IMR-90 (cell line): ENCODE measurements at regions not wholly inside any gene's neighbourhood (a gene's known extent, or its start where the extent isn't known, plus 50 kb on each side); places are given as distances from the start of the nearest gene placed in this dataset.

Source experiments
- ATAC-seq: fragments of 200-7000 bp; cut with Tn5 transposase; 2 replicates; pipeline ENCODE4 v1.9.1; 2020; ENCODE audit warnings: low read depth, mild to moderate bottlenecking, moderate library complexity
- BruUV-seq: library from RNA; stranded (reverse); fragments of 400-500 nt; replicated peaks from 2 replicates; lab custom pipeline; 2021; lab: Mats Ljungman, UMichigan
- CTCF ChIA-PET: fragments of 300-600 bp; formaldehyde crosslinking; extraction: SDS; loops from one replicate; lab custom pipeline; 2021; ENCODE audit warnings: antibody characterized with exemption; lab: Yijun Ruan, JAX
- POLR2A ChIA-PET: fragments of 300-600 bp; sonication (Branson Sonifier 250); formaldehyde crosslinking; loops from one replicate; lab custom pipeline; 2022; ENCODE audit warnings: antibody characterized with exemption; ENCODE audit not compliant: unreplicated experiment; lab: Charles Lee
- DNase-seq: peaks from one replicate; pipeline ENCODE4 v3.0.0; 2013
- H2AFZ ChIP-seq: replicated peaks from 2 replicates; pipeline ENCODE3; 2013; ENCODE audit warnings: low read length, mild to moderate bottlenecking; ENCODE audit not compliant: poor library complexity
- H2AK5ac ChIP-seq: 2 replicates; pipeline ENCODE4 v1.6.1; 2013; ENCODE audit warnings: low read depth, low read length, inconsistent platforms
- H2AK9ac ChIP-seq: replicated peaks from 2 replicates; pipeline ENCODE3; 2013; ENCODE audit warnings: mild to moderate bottlenecking, low read depth, low read length, moderate library complexity; ENCODE audit not compliant: poor library complexity
- H2BK120ac ChIP-seq: 2 replicates; pipeline ENCODE4 v1.6.1; 2013; ENCODE audit warnings: low read depth, low read length, inconsistent platforms
- H2BK15ac ChIP-seq: 3 replicates; pipeline ENCODE4 v1.6.1; 2013; ENCODE audit warnings: low read depth, low read length, inconsistent platforms
- H2BK20ac ChIP-seq: 2 replicates; pipeline ENCODE4 v1.6.1; 2013; ENCODE audit warnings: low read depth, mild to moderate bottlenecking, inconsistent platforms, low read length, moderate library complexity
- H2BK5ac ChIP-seq: 2 replicates; pipeline ENCODE4 v1.6.1; 2013; ENCODE audit warnings: mild to moderate bottlenecking, low read depth, low read length, inconsistent platforms; ENCODE audit not compliant: poor library complexity, severe bottlenecking
- H3K14ac ChIP-seq: replicated peaks from 2 replicates; pipeline ENCODE4 v1.6.1; 2013; ENCODE audit warnings: low read depth, low read length, inconsistent platforms
- H3K18ac ChIP-seq: 2 replicates; pipeline ENCODE4 v1.6.1; 2013; ENCODE audit warnings: low read depth, low read length, control low read depth
- H3K23ac ChIP-seq: 2 replicates; pipeline ENCODE4 v1.6.1; 2013; ENCODE audit warnings: low read depth, low read length, inconsistent platforms
- H3K27ac ChIP-seq: 2 replicates; pipeline ENCODE4 v1.5.1; 2013; ENCODE audit warnings: mild to moderate bottlenecking, control low read depth, low read length; ENCODE audit not compliant: insufficient read depth
- H3K27me3 ChIP-seq: 2 replicates; pipeline ENCODE4 v1.6.1; 2013; ENCODE audit warnings: low read length; ENCODE audit not compliant: control insufficient read depth, insufficient read depth
- H3K36me3 ChIP-seq: 2 replicates; pipeline ENCODE4 v1.6.1; 2013; ENCODE audit warnings: low read length, mixed read lengths; ENCODE audit not compliant: control insufficient read depth, insufficient read depth
- H3K4ac ChIP-seq: 2 replicates; pipeline ENCODE4 v1.6.1; 2013; ENCODE audit warnings: low read depth, low read length, inconsistent platforms
- H3K4me1 ChIP-seq: 2 replicates; pipeline ENCODE4 v1.6.1; 2013; ENCODE audit warnings: low read length, mixed read lengths; ENCODE audit not compliant: control insufficient read depth, insufficient read depth
- H3K4me2 ChIP-seq: 2 replicates; pipeline ENCODE4 v1.6.1; 2013; ENCODE audit warnings: low read depth, mild to moderate bottlenecking, control low read depth, low read length, moderate library complexity
- H3K4me3 ChIP-seq: 2 replicates; pipeline ENCODE4 v1.5.1; 2013; ENCODE audit warnings: low read depth, mild to moderate bottlenecking, control low read depth, low read length, moderate library complexity; ENCODE audit not compliant: insufficient read depth
- H3K56ac ChIP-seq: 2 replicates; pipeline ENCODE4 v1.6.1; 2013; ENCODE audit warnings: low read length, inconsistent platforms; ENCODE audit not compliant: insufficient read depth; ENCODE audit errors: extremely low read depth
- H3K79me1 ChIP-seq, 2 experiments: 2 replicates each; pipeline ENCODE4 v1.6.1; 2013; ENCODE audit warnings: low read length in 2 of 2, inconsistent platforms in 1 of 2, low read depth in 1 of 2
- H3K9ac ChIP-seq: 2 replicates; pipeline ENCODE4 v1.6.1; 2013; ENCODE audit warnings: low read depth, low read length, control low read depth
- H3K9me1 ChIP-seq: 2 replicates; pipeline ENCODE4 v1.6.1; 2013; ENCODE audit warnings: low read length, inconsistent platforms; ENCODE audit not compliant: insufficient read depth
- H3K9me3 ChIP-seq: 2 replicates; pipeline ENCODE4 v1.6.1; 2013; ENCODE audit warnings: low read length; ENCODE audit not compliant: control insufficient read depth, insufficient read depth
- H4K20me1 ChIP-seq: 2 replicates; pipeline ENCODE4 v1.6.1; 2013; ENCODE audit warnings: low read length, inconsistent platforms; ENCODE audit not compliant: insufficient read depth
- H4K5ac ChIP-seq: 2 replicates; pipeline ENCODE4 v1.6.1; 2013; ENCODE audit warnings: mild to moderate bottlenecking, low read depth, low read length, control low read depth
- H4K8ac ChIP-seq, 2 experiments: 2 replicates each; pipeline ENCODE4 v1.6.1; 2013; ENCODE audit warnings: low read depth in 2 of 2, low read length in 2 of 2, control low read depth in 1 of 2, inconsistent platforms in 1 of 2
- H4K91ac ChIP-seq: 2 replicates; pipeline ENCODE4 v1.6.1; 2013; ENCODE audit warnings: low read depth, low read length, inconsistent platforms; ENCODE audit not compliant: insufficient read depth
- NFE2L2 ChIP-seq: fragments of 150-350 bp; IDR thresholded peaks from 2 replicates; pipeline ENCODE4 v1.6.1; 2016; ENCODE audit warnings: low read depth, mild to moderate bottlenecking, low read length
- RFX5 ChIP-seq: IDR thresholded peaks from 2 replicates; pipeline ENCODE4 v1.8.0; 2012; ENCODE audit warnings: low read depth, mild to moderate bottlenecking, low read length, moderate library complexity
- WGBS, 2 experiments: methylation state at CpG; one replicate each; pipeline versions ENCODE4 v1.1.5 to v1.1.7; 2013; ENCODE audit warnings: missing lambda C conversion rate in 2 of 2; ENCODE audit not compliant: insufficient read length in 1 of 2; ENCODE audit errors: extremely low coverage in 2 of 2; 5-methylcytosine and 5-hydroxymethylcytosine counted together
- dilution Hi-C: fragments of 300-500 bp; cut with HindIII; formaldehyde crosslinking; loops from one replicate; pipeline ENCODE4 v1.14.3; 2018; ENCODE audit warnings: low sequenced_read_pairs; ENCODE audit not compliant: unreplicated experiment
- in situ Hi-C: fragments of 300-500 bp; cut with MboI; formaldehyde crosslinking; loops from 3 replicates; pipeline ENCODE4 v1.14.3; 2019; ENCODE audit warnings: low sequenced_read_pairs, inconsistent platforms, mixed read lengths
- intact Hi-C: fragments of 100-400 bp; cut with micrococcal nuclease; formaldehyde crosslinking; loops from 2 replicates; pipeline ENCODE4 v1.10.0; 2022

DNA sequence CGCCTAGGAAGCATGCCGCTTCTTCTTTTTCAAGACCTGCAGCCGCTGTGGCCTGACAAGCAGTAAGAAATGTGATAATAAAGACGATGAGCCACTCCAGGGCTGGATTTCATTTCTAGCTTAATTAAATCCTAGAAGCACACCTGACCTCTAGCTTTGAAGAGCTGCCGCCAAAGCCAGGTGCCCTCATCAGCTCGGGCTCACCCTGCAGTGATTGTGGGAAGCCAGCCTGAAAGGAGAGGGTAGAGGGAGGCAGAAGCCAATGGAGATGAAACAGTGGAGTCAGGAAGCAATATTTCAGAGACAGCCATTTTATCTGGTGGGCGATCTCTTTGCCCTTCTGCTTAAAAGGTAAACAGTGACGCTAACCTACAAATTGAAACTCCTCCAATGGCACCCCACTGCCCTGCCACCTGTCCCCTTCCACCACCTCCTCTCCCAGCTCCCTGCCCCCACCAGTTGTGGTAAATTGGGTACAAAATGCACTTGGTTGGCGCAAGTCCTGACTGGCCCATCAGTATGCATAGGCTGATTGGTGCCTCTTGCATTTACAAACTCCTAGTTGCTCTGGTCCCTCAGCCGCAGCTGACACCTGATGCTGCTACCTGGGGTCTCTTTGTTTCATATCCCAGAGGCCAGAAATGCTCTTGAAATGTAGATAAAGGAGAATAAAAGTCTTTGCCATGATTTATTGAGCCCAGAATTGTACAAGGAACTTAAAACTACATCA is 385.3 kb downstream of the PDCD6IP start:
- Histone ChIP-seq H3K56ac (no peak overlapping the region), H3K23ac (no peak overlapping the region), H2AK9ac (no peak overlapping the region), H4K8ac (no peak overlapping the region), H3K9me3 (no peaks in the 10 kb centered on the region), H3K4me2 (no peak overlapping the region), H3K27me3 (no peaks in the 10 kb centered on the region), H3K27ac (no peak overlapping the region), H3K18ac (no peak overlapping the region), H2BK120ac (no peak overlapping the region), H3K36me3 (no peaks in the 10 kb centered on the region), H2BK20ac (no peak overlapping the region), H3K79me1 (no peaks in the 10 kb centered on the region), H3K14ac (no peak overlapping the region), H2BK5ac (no peak overlapping the region), H3K4me3 (no peak overlapping the region), H2BK15ac (no peak overlapping the region), H3K9me1 (no peaks in the 10 kb centered on the region), H3K4ac (no peak overlapping the region), H3K9ac (no peak overlapping the region), H4K20me1 (no peaks in the 10 kb centered on the region), H2AFZ (no peak overlapping the region), H4K91ac (no peak overlapping the region), H2AK5ac (no peak overlapping the region), H3K4me1 (no peaks in the 10 kb centered on the region), H4K5ac (no peak overlapping the region)
- BruUV-seq = no TSS peak
- ATAC-seq = no peak
- ChIA-PET CTCF (no interaction called here), POLR2A (no interaction called here)
- dilution Hi-C loops = no loop called here
- intact Hi-C loops = no loop called here
- no CpG with 5 or more reads among the region's 10 CpGs for WGBS, 2 experiments
- in situ Hi-C loops = no loop called here
- no peak for DNase-seq
- no peak for TF ChIP-seq RFX5
- TF ChIP-seq NFE2L2 = no peak
